G401 (cell line): ENCODE measurements at regions not wholly inside any gene's neighbourhood (a gene's known extent, or its start where the extent isn't known, plus 50 kb on each side); places are given as distances from the start of the nearest gene placed in this dataset.

Experiments
- DNase-seq: peaks from one replicate; pipeline ENCODE4 v3.0.0-alpha.2; 2015; ENCODE audit warnings: low spot score
- in situ Hi-C: cut with HindIII; loops from 2 replicates; pipeline ENCODE4 v1.10.0; 2016; ENCODE audit warnings: low sequenced_read_pairs, mixed read lengths

- DNase-seq = no peak
- in situ Hi-C loops = no loop called here
Measured at GRCh38 chrX:94041881-94042280, 367.9 kb downstream of the FAM133A start.

GRCh38 chrX:94045724-94046123, 371.7 kb downstream of the FAM133A start:
- in situ Hi-C loops = no loop called here
- no peak for DNase-seq

DNA sequence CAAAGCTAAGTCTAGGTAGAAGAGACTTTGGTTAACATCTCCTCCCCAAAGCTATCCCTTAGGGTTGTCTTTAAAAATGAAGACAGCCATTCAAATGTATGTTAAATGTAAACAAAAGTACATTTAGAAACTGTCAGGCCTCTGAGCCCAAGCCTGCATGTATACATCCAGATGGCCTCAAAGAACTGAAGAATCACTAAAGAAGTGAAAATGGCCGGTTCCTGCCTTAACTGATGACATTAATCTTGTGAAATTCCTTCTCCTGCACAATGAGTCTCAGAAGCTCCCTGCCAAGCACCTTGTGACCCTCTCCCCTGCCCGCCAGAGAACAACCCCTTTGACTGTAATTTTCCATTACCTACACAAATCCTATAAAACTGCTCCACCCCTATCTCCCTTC, 377.9 kb downstream of the FAM133A start:
- no peak for DNase-seq

GRCh38 chrX:94053575-94053974, 379.6 kb downstream of the FAM133A start:
- no peak for DNase-seq
- in situ Hi-C loops = no loop called here

More for the DNA sequence above, 377.9 kb downstream of the FAM133A start:
- in situ Hi-C loops = no loop called here

GRCh38 chrX:94057385-94057784, 383.4 kb downstream of the FAM133A start:
- in situ Hi-C loops = no loop called here
- no peak for DNase-seq

GRCh38 chrX:94058728-94059382, 384.8 kb downstream of the FAM133A start:
- DNase-seq = peak; percentile 14
- in situ Hi-C loops = no loop called here

DNA sequence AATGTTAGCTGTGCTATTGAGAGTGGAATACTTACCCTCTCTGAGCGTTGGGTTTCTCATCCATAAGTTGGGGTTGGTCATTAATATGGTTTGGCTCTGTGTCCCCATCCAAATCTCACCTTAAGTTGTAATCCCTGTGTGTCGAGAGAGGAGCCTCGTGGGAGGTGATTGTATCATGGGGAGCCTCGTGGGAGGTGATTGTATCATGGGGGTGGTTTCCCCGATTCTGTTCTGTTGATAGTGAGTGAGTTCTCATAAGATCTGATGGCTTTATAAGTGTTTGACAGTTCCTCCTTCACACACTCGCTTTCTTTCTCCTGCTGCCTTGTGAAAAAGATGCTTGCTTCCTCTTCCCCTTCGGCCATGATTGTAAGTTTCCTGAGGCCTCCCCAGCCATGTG, 391.1 kb downstream of the FAM133A start:
- no peak for DNase-seq
- in situ Hi-C loops = no loop called here

- no peak for DNase-seq
- in situ Hi-C loops = no loop called here
Measured at GRCh38 chrX:94089149-94089548, 415.1 kb downstream of the FAM133A start.

DNA sequence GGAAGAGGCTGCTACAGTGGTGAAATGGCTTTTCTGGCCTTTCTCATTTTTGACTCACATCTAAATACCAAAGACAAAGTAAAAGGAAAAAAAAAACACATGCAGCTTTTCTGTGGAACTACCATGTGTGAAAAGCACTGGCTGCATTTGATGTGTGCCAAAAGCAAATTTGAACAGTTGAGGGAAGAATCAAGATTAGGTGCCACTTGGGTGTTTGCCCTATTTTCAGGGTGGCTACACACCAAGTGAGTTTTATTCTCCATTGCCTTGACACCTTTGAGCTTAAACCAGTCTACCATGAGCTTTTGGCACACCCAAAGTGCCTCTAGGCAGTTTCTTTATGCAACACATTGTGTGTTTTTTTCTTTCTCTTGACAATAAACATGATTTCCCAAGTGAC, 423.9 kb downstream of the FAM133A start:
- no peak for DNase-seq
- in situ Hi-C loops = no loop called here

GRCh38 chrX:94107981-94108380, 434.0 kb downstream of the FAM133A start:
- no peak for DNase-seq
- in situ Hi-C loops = no loop called here

DNA sequence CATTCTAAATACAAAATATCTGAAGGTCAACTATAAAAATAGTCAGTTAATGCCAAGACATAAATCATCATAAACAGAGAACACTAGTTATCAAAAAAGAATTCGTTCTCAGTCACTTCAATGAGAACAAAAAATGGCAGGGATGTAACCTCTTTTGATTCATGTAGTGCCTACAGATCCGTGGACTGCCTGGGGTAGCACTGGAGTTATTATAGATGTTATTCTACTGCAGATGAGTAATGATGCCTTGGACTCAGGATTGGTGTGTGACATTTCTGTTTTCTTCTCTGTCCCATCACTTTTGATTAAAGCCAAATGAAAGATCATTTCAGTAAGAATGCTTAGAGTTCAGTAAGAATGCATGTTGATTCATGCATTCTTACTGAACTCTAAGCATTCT, 440.4 kb downstream of the FAM133A start:
- in situ Hi-C loops = no loop called here
- DNase-seq = no peak

DNA sequence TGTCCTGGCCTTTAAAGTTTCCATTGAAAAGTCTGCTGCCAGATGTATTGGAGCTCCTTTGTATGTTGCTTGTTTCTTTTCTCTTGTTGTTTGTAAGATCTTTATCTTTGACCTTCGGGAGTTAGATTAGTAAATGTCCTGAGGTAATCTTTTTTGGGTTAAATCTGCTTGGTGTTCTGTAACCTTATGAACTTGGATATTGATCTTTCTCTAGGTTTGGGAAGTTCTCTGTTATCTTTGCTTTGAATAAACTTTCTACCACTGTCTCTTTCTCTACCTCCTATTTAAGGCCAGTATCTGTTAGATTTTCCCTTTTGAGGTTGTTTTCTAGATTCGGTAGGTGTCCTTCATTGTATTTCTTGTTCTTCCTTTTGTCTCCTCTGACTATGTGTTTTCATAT, 447.8 kb downstream of the FAM133A start:
- no peak for DNase-seq
- in situ Hi-C loops = no loop called here

- in situ Hi-C loops = no loop called here
- DNase-seq = no peak
Measured at GRCh38 chrX:94123062-94123461, 449.1 kb downstream of the FAM133A start.

DNA sequence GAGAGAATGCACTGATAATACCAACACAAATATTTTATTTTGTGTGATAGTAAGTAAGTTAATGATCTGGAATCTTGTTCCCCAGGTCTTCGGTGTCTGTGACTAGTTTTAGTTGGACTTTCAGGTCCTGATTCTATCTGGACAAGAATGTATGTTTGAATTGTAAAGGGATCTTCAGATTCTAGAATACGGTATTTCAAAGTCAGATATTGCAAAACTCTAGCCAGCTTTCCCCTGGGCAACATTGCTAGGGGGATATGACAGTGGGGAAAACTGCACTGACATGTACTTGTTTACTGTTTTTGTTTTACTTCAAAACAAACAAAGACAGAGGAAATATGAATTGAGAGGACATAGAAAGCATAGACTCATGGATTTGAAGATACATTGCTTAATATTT, 489.0 kb downstream of the FAM133A start:
- in situ Hi-C loops = no loop called here
- DNase-seq = no peak

DNA sequence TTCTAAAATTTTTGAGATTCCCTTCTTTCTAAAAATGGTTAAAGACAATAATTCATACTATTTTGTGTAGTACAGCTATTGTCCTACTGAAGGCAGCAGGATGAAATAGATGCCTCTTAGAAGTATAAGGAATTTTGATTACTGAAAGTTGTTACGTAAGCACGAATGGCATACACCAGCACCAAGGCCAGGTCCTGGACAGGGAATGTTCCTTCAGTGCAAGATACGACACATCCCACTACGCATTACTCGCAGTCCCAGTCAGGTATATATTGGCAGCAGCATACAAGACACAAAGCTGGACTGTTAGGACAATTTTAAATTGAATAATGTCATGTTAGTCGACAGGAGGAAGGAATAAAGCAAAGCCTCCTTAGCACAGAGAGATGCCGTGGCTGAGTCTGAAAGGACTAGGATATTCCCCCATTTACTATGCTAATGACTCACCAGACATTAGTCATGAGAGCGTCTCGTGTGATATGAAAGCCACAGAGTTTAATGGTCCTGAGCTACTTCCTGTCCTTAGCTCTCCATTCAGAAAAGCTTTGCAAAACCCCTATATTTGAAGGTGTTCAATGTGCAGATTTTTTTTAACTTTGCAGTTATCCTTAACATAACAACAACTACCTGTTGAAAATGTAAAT, 504.3 kb downstream of the FAM133A start:
- no peak for DNase-seq
- in situ Hi-C loops = no loop called here

- no peak for DNase-seq
- in situ Hi-C loops = no loop called here
Measured at GRCh38 chrX:94204524-94204923, 530.5 kb downstream of the FAM133A start.

DNA sequence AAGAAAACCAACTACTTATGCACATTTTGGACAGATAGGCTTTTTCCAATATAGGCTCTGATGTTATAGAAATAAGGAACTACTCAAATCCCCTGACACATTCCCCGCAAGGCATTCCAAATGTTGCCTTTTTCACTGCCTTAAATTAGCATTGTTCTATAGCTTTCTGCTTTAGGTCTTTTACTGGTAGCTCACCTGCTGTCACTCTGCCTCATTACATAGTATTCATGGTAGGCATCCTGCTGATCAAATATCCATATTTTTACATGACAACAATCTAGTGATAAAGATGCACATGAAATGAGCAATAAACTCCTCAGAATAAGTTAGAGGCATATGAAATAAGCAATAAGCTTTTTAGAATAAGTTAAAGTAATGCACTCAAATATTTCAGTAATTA, 542.7 kb downstream of the FAM133A start:
- in situ Hi-C loops = no loop called here
- DNase-seq = no peak

GRCh38 chrX:94252211-94252610, 578.2 kb downstream of the FAM133A start:
- in situ Hi-C loops = no loop called here

DNA sequence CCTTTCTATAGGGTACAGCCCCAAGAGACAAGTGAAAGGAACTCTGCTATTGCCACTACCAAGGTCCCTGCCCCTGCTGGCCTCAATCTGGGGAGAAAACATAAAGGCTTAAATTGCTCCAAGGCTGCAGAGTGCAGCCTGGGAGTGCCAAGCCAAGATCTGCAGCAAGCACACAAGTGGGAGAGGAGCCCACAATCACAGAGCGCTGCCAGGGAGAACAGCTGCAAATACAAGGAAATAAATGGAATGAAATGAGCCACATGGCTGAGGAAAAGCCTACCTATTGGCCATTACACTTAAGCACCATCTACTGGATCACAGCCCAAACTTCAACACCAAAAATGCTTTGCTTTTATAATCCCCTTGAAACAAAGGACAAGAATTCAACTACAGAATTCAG, 582.4 kb downstream of the FAM133A start:
- in situ Hi-C loops = no loop called here
- no peak for DNase-seq

More at GRCh38 chrX:94252211-94252610, 578.2 kb downstream of the FAM133A start:
- DNase-seq = no peak

DNA sequence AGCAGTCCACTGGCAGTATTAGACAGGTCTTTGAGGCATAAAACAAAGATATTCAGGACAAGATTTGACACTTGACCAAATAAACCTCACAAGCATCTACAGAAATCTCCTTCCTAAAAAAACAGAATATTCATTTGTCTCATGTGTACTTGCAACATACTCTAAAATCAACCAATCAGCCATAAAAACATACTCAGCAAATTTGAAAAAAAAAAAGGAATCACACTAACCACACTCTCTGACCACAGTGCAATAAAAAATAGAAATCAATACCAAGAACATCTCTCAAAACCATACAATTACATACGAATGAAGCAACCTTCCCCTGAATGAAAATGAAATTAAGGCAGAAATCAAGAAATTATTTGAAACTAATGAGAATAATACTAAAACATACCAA, 591.3 kb downstream of the FAM133A start:
- in situ Hi-C loops = no loop called here
- no peak for DNase-seq

DNA sequence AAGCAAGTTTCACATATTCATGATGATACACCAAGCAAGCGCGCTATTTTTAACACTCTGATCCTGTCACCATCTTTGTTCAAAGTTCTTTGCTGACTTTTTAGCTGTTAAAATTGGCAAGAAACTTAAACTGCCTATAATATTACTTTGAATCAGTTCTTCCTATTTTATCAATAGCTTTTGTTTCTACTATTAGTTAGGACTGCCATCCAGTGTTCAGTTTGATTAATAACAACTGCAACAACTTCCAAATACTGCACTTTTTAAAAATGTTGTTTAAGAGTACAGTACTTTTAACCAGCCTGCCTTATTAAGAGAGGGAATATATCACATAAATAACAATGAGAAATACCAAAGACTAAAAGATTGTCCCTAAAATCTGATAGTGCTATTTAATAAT, 614.3 kb downstream of the FAM133A start:
- in situ Hi-C loops = no loop called here
- no peak for DNase-seq
